ENCODE measurements at regions not wholly inside any gene's neighbourhood (a gene's known extent, or its start where the extent isn't known, plus 50 kb on each side); places are given as distances from the start of the nearest gene placed in this dataset.

GRCh38 chr15:68526269-68526668, 52.5 kb upstream of the CORO2B start:
- Mint-ChIP-seq H3K4me1 (peaks cover 9 to 29% of the 10 kb centered on the region in 2 donors), H3K27ac (no peak overlapping the region), H3K36me3 (peaks cover 3 to 4% of the 10 kb centered on the region in 2 donors), H3K27me3 (peaks cover 0 to 10% of the 10 kb centered on the region in 2 donors), H3K4me3 (no peak overlapping the region), H3K9me3 (peaks cover 6 to 7% of the 10 kb centered on the region in 2 donors)
- ATAC-seq (replicated peaks) (peak; percentile 81 to 86), DNase-seq (no peak)

- Mint-ChIP-seq H3K4me1 (peaks cover 9 to 29% of the 10 kb centered on the region in 2 donors), H3K4me3 (no peak overlapping the region), H3K27me3 (peaks cover 0 to 10% of the 10 kb centered on the region in 2 donors), H3K27ac (no peak overlapping the region), H3K36me3 (peaks cover 4 to 6% of the 10 kb centered on the region in 2 donors), H3K9me3 (peaks cover 8 to 10% of the 10 kb centered on the region in 2 donors)
- ATAC-seq (replicated peaks): peak; percentile 97 to 99
- DNase-seq: no peak
These were observed 52.0 kb upstream of the CORO2B start for GRCh38 chr15:68526784-68527183.

- peaks cover 3% of the 10 kb centered on the region in 2 donors for H3K27me3 Mint-ChIP-seq
- H3K27ac Mint-ChIP-seq: no peak overlapping the region
- peaks cover 9 to 29% of the 10 kb centered on the region in 2 donors for H3K4me1 Mint-ChIP-seq
- ATAC-seq (replicated peaks) (no peak), DNase-seq (no peak)
- H3K9me3 Mint-ChIP-seq: peaks cover 19 to 21% of the 10 kb centered on the region in 2 donors
- no peak overlapping the region for H3K4me3 Mint-ChIP-seq
- peaks cover 6 to 16% of the 10 kb centered on the region in 2 donors for H3K36me3 Mint-ChIP-seq
These were observed 50.0 kb upstream of the CORO2B start for GRCh38 chr15:68528626-68529290.
